Dedifferentiated amniotic fluid mesenchymal stem cell (primary cell): ENCODE measurements at regions not wholly inside any gene's neighbourhood (a gene's known extent, or its start where the extent isn't known, plus 50 kb on each side); places are given as distances from the start of the nearest gene placed in this dataset.
"Not testable (repeated sequence)": the region's sequence is repeated elsewhere in the genome, so short reads cannot be mapped to it uniquely, and the experiment has no call there.

Experiments used
- DNase-seq: peaks from one replicate; pipeline ENCODE4 v3.0.0-alpha.2; 2016; ENCODE audit errors: extremely low spot score

DNA sequence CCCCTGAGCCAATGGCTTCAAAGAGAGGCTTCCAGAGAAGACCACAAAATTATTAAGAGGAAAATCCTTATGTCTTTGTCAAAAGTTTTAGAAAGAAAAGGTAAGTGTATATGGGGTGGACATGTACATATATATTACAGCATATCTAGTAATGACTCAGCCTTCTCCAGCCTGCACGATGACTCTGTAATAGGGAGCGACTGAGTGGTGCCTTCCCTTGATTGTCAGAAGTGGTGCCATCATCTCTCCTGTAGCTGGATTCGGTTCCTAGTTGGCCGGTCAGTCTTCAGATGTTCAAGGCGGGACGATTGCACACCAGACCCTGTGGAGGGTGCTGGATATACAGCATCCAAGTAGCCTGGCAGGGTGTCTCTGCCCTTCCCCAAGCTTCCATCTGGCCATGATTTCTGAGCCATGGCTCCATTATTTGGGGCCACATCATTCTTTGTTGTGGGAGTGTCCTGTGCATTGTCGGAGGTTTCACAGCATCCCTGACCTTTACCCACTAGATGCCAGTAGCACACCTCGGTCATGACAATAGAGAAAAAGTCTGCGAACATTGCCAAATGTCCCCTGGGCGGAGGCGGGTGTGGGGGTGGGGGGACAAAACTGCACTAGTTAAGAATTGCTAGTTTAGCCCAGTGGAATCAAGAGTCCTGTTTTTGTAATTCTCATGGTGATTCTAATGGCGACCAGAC is 206.2 kb upstream of the KAZN start:
- DNase-seq = no peak

- no peak for DNase-seq
These were observed 205.6 kb upstream of the KAZN start for GRCh38 chr1:14392859-14393365.

GRCh38 chr1:14396100-14396499 is 202.4 kb upstream of the KAZN start:
- DNase-seq = no peak

DNA sequence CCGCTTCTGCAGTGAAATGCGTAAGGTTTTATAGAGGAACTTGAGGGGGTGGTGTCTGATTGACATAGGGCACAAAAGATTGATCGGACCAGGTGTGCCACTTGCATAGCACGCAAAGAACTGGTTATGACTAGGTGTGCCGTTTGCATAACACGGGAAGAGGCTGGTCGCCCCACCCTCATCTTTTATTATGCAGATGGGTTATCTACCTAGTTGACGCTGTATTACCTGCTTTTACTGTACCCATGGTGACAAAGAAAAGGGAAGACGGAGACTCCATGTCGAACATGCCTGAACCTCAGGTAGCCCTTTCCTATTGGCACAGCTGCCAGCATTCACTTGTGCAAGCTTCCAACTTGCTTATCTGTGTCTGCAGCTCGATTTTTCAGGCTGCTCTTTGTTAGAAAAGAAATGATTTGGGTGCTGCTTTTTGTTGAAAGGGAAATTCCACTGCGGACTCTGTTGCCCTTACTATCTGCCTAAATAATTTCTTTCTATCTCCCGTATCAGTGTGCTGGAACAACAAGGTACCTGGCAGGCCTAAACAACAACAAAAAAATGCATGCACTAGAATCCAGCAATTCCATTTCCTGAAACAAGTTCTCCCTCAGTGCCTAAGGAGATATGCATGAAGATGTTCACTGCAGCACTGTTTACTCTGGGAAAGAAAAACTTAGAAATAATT is 194.4 kb upstream of the KAZN start:
- no peak for DNase-seq

GRCh38 chr1:14404862-14405301 is 193.6 kb upstream of the KAZN start:
- DNase-seq = no peak

DNA sequence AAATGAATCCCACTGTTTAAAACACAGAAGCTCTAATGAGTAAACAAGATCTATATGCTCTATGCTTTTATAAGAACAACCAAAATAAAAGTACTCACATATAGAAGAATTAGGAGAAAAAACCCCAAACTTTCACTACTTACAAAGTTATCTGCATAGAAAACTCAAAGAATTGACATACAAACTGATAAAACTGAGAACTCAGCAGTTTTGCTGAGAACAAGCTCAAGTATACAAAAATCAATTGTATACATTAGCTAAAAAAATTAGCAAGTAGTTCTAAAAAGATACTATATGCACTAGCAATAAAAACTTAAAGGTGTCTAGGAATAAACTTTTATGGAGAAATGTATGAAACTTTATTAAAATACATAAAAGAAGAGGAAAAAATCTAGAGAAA is 186.2 kb upstream of the KAZN start:
- no peak for DNase-seq

DNA sequence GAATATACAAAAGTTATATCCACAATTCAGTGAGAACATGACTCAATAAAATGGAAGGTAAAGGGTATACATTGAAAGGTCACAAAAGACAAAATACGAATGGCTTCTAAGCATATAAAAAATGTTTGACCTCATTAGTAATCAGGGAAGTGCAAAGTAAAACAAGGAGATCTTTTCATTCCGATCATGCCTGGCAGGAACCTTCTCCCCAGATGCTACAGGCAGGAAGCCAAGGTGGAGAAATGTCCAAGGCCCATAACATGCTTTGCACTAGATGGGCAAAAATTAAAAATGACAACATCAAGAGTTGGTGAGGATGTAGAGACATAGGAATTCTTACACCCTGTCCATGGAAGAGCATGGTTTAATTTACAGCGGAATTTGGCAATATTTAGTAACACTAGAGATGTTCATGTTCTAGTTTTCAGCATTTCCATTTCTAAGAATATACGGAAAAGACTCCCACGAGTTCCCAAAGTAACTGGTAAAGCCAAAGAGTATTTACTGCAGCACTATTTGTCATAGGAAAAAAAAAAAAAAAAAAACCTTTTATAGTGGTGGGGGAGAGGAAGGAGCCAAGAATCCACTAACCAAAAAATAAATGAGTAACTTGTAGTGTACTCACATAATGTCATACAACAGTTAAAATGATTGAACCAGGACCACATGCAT is 184.5 kb upstream of the KAZN start:
- no peak for DNase-seq

GRCh38 chr1:14415396-14415795 is 183.1 kb upstream of the KAZN start:
- DNase-seq = no peak

- not testable (repeated sequence) for DNase-seq
These were observed 178.7 kb upstream of the KAZN start for GRCh38 chr1:14419778-14420218.

DNA sequence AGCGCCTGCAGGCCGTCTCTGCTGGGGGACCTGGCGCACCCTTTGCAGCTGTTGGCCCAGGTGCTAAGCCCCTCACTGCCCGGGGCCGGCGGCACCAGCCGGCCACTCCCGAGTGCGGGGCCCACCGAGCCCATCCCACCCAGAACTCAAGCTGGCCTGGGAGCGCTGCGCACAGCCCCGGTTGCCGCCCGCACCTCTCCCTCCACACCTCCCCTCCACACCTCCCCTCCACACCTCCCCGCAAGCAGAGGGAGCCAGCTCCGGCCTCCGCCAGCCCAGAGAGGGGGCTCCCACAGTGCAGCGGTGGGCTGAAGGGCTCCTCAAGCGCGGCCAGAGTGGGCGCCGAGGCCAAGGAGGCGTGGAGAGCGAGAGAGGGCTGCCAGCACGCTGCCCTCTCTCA is 177.8 kb upstream of the KAZN start:
- DNase-seq = no peak

- DNase-seq = no peak
These were observed 177.0 kb upstream of the KAZN start for GRCh38 chr1:14421295-14421976.

DNA sequence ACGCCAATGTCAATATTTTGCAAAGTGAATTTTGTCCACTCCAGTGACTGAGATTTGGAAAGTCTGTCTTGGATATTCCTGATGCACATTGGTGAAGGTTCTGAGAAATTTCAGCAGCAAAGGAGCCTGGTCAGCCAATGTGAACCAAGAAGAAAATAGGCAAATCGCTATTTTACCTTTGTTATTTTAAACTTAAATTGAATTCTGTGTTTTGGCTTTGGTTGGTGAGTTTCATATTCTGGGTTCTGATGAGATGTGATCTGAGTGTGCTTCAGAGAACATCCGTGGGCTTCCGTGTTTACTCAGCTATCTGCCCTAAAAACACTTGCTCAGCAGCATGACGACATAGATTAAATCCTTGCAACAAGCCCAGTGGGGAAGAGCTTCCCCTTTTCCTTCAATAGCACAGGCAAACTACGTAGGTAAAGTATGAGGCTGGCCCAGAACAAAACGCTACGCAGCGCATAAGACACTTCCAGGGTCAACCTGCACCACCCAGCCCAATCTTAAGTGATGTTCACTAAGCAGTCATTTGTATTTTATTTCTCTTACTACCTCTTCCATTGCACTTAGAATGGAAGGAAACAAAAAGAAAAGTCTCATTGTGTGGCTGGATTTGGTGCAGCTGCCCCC is 176.4 kb upstream of the KAZN start:
- DNase-seq = no peak

DNA sequence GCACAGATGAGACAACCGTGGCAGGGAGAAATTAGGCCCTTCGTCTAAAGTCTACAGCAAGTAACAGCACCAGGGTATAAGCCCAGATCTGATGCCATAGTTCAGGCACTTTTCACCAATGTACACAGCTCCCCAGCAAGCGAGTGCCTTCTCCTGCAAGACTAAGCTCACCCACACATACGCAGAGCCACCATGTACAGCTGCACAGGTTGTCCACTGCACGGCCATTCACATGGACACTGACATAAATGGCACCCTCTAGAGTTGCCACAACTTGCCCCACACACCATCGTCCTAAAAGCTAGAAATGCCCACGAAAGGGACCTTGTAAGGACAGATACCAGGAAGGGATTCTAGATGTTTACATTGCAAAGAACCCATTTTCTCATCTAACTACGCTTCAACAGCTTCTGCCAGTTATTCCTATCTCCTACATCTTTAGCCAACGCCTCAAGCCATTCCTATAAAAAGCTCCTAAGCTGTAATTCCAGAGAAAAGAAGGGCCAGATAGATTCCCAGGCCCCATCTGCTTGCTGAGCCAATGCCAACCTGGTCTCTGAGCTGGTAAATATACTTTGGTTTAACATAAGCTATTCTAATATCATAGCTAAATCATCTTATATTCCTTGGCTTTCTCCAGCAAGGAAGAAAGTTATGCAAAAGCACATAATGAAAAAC is 174.0 kb upstream of the KAZN start:
- no peak for DNase-seq

DNA sequence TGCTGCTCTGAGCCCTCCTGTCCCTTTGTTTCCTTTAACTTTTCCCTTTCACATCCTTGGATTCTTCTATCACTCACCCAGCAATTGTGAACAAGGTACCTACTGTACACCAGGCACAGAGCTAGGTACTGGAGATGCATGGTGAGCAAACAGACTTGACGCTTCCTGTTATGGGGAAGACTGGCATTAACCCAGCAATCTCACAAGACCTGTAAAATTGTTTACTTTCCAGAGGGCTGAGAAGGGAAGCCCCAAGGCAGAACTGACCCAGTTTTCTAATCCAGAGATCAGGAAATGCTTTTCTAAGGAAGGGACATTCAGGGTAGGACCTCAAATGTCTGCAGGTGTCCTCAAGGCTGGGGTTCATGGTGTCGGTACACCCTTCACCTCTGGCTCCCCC is 171.6 kb upstream of the KAZN start:
- no peak for DNase-seq

DNA sequence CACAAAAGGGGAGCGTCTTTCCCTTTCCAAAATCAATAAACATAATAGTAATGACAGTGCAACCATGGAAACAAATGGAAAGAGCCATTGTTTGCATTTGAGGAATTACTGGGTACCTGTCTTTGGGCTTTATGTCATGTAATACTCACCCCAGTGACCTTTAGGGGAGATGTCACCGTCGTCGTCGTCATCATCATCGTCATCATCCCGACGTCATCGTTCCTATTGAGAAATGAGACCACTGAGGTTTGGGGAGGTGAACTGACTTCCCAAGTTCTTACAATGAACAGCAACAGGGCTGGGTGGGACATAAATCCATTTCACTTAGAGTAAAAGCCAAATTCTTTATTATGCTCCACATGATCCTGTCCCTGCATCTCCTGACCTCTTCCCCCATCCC is 168.9 kb upstream of the KAZN start:
- DNase-seq = no peak

GRCh38 chr1:14432728-14433127 is 165.8 kb upstream of the KAZN start:
- DNase-seq = not testable (repeated sequence)

DNA sequence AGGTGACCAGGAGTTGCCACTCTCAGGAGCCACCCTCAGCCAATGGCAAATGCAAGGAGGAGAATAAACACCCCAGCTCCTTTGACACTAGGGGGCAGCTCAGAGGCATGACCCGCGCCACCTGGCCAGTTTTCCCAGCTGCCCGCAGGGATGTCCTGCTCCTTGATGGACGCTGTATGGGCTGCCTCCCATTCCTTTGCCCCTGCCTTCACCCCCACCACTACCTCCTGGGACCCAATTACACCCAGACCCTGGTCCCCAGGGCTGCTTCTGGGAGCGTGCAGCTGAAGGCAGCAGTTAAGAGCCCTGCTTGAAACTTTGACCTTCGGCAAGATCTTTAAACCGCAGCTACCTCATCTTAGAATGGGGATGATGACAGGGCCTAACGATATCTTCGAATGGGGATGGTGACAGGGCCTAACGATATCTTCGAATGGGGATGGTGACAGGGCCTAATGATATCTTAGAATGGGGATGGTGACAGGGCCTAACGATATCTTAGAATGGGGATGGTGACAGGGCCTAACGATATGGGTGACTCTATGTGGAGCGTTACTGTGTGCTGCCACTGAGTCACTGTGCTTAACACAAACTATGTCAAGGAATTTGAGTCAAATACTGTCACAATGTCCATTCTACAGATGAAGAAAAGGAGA is 163.0 kb upstream of the KAZN start:
- DNase-seq = no peak

- DNase-seq = no peak
These were observed 161.0 kb upstream of the KAZN start for GRCh38 chr1:14437417-14437918.

DNA sequence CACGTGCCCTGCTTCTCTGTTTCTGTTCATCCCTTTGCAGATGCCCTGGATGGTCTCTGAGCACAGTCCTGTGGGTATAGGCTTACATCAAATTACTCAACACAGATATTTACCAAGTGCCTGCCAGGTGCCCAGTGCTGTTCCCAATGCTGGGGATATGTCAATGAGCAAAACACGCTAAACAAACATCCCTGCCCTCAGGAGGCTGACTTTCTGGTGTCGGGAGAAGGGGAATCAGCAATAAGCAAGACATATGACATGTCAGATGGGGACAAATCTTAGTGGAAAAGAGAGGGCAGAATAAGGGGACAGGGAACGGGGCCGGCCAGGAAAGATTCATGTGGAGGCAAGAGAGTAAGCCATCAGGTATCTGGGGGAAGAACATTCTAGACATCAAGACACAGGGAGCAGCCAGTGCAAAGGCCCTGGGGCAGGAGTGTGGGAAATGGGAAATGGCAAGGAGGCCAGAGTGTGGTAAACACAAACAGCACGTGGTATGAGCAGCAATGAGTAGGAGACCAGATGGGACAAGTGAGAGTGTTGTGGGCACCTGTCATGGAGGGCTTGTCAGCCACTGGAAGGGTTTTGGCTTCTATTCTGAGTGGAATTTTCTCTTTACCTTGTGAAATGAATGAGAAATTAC is 160.2 kb upstream of the KAZN start:
- no peak for DNase-seq

GRCh38 chr1:14439015-14439414 is 159.5 kb upstream of the KAZN start:
- DNase-seq = no peak
